GM19238 (cell line): ENCODE measurements at regions not wholly inside any gene's neighbourhood (a gene's known extent, or its start where the extent isn't known, plus 50 kb on each side); places are given as distances from the start of the nearest gene placed in this dataset.

Experiments
- DNase-seq: peaks from one replicate; pipeline ENCODE4 v3.0.0; 2011; ENCODE audit warnings: low spot score; ENCODE audit not compliant: insufficient read length

GRCh38 chr1:82520611-82521010 is 719.9 kb downstream of the ADGRL2 start:
- no peak for DNase-seq

GRCh38 chr1:82517586-82517985 is 716.9 kb downstream of the ADGRL2 start:
- no peak for DNase-seq

- no peak for DNase-seq
Measured at GRCh38 chr1:82515650-82516049, 714.9 kb downstream of the ADGRL2 start.

GRCh38 chr1:82511441-82511840 is 710.7 kb downstream of the ADGRL2 start:
- no peak for DNase-seq

- no peak for DNase-seq
Measured at GRCh38 chr1:82510431-82510830, 709.7 kb downstream of the ADGRL2 start.

GRCh38 chr1:82507011-82507410 is 706.3 kb downstream of the ADGRL2 start:
- DNase-seq = no peak

GRCh38 chr1:82503822-82504221 is 703.1 kb downstream of the ADGRL2 start:
- no peak for DNase-seq

- no peak for DNase-seq
Measured at GRCh38 chr1:82499022-82499421, 698.3 kb downstream of the ADGRL2 start.

GRCh38 chr1:82494117-82494516 is 693.4 kb downstream of the ADGRL2 start:
- DNase-seq = no peak

- DNase-seq = no peak
Measured at GRCh38 chr1:82492159-82492558, 691.4 kb downstream of the ADGRL2 start.

GRCh38 chr1:82491301-82492048 is 690.7 kb downstream of the ADGRL2 start:
- DNase-seq = no peak

GRCh38 chr1:82487778-82488177 is 687.0 kb downstream of the ADGRL2 start:
- no peak for DNase-seq

GRCh38 chr1:82486969-82487368 is 686.2 kb downstream of the ADGRL2 start:
- DNase-seq = no peak

- DNase-seq = no peak
Measured at GRCh38 chr1:82486468-82486867, 685.7 kb downstream of the ADGRL2 start.

GRCh38 chr1:82485591-82486369 is 685.0 kb downstream of the ADGRL2 start:
- DNase-seq = no peak

- DNase-seq = no peak
Measured at GRCh38 chr1:82483146-82483545, 682.4 kb downstream of the ADGRL2 start.

GRCh38 chr1:82478916-82479315 is 678.2 kb downstream of the ADGRL2 start:
- DNase-seq = no peak

GRCh38 chr1:82472489-82473131 is 671.9 kb downstream of the ADGRL2 start:
- DNase-seq = no peak

GRCh38 chr1:82466891-82467290 is 666.2 kb downstream of the ADGRL2 start:
- DNase-seq = no peak

GRCh38 chr1:82466416-82466815 is 665.7 kb downstream of the ADGRL2 start:
- DNase-seq = no peak

- DNase-seq = no peak
Measured at GRCh38 chr1:82465024-82465423, 664.3 kb downstream of the ADGRL2 start.

- no peak for DNase-seq
Measured at GRCh38 chr1:82464362-82465001, 663.7 kb downstream of the ADGRL2 start.
